OCI-LY3 (cell line): ENCODE measurements at regions not wholly inside any gene's neighbourhood (a gene's known extent, or its start where the extent isn't known, plus 50 kb on each side); places are given as distances from the start of the nearest gene placed in this dataset.

Source experiments
- H2AFZ ChIP-seq: fragments of 200-600, 300-600 bp; shearing (Covaris generic); 2 replicates; pipeline ENCODE4 v1.6.0; 2014; ENCODE audit warnings: antibody characterized with exemption, low read depth, low read length
- H3K27ac ChIP-seq: fragments of 200-600, 300-600 bp; sonication (generic); 2 replicates; pipeline ENCODE4 v1.5.1; 2014; ENCODE audit warnings: mild to moderate bottlenecking, low read length, moderate library complexity, mixed read lengths
- H3K27me3 ChIP-seq: fragments of 200-600, 300-600 bp; sonication (generic); 2 replicates; pipeline ENCODE4 v1.6.1; 2014; ENCODE audit warnings: low read depth, low read length, mixed read lengths
- H3K36me3 ChIP-seq: fragments of 200-600, 300-600 bp; sonication (generic); replicated peaks from 2 replicates; pipeline ENCODE3; 2014; ENCODE audit warnings: low read depth, low read length, mixed read lengths
- H3K4me1 ChIP-seq: fragments of 300-600, 200-600 bp; sonication (generic); 2 replicates; pipeline ENCODE4 v1.6.1; 2014; ENCODE audit warnings: low read length, mixed read lengths
- H3K4me2 ChIP-seq: fragments of 200-600, 300-600 bp; sonication (generic); 2 replicates; pipeline ENCODE4 v1.6.1; 2014; ENCODE audit warnings: low read length, mixed read lengths
- H3K4me3 ChIP-seq: fragments of 300-600, 200-600 bp; sonication (generic); 2 replicates; pipeline ENCODE4 v1.5.1; 2014; ENCODE audit warnings: antibody characterized with exemption, mild to moderate bottlenecking, low read length, moderate library complexity
- H3K79me2 ChIP-seq: fragments of 300-600, 200-600 bp; shearing (Covaris generic); 2 replicates; pipeline ENCODE4 v1.6.1; 2014; ENCODE audit warnings: mild to moderate bottlenecking, low read length, mixed read lengths
- H3K9ac ChIP-seq: fragments of 300-600, 200-600 bp; shearing (Covaris generic); 2 replicates; pipeline ENCODE4 v1.6.0; 2014; ENCODE audit warnings: mild to moderate bottlenecking, low read length, moderate library complexity
- H3K9me3 ChIP-seq: fragments of 200-600, 300-600 bp; shearing (Covaris generic); 2 replicates; pipeline ENCODE4 v1.6.1; 2014; ENCODE audit warnings: low read length, mixed read lengths; ENCODE audit not compliant: insufficient read depth
- H4K20me1 ChIP-seq: fragments of 200-600, 300-600 bp; sonication (generic); 2 replicates; pipeline ENCODE4 v1.6.1; 2016; ENCODE audit warnings: low read length, mixed read lengths; ENCODE audit not compliant: insufficient read depth
- EZH2phosphoT487 ChIP-seq: fragments of 200-600 bp; shearing (Covaris generic); IDR thresholded peaks from 2 replicates; pipeline ENCODE4 v1.6.1; 2018; ENCODE audit warnings: antibody characterized with exemption, mixed run types, low read depth
- TF ChIP-seq, protein P1 (sequence below): fragments of 200-600, 300-600 bp; sonication (generic); IDR thresholded peaks from 2 replicates; pipeline ENCODE4 v1.5.1; 2014; ENCODE audit warnings: antibody characterized with exemption, low read length, low read depth

DNA sequence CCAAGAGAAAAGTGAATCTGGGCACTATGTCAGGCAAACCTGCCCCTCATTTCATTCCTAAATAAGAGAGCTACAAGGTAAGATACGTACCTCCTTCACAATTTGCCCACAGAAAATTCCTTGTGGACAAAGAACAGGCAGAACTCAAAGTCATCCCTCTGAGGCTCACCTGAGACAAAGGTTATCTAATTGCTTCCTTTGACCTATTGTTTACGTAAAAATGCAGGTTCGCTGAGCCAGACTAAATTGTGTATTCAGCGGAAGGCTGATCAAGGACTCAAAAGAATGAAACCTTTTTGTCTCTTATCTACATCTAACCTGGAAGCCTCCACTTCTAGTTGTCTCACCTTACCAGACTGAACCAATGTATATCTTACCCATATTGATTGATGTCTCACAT is 213.3 kb downstream of the POSTN start:
- H3K9me3 ChIP-seq = no peaks in the 10 kb centered on the region
- no peak for TF ChIP-seq EZH2phosphoT487
- TF ChIP-seq, protein P1, sequence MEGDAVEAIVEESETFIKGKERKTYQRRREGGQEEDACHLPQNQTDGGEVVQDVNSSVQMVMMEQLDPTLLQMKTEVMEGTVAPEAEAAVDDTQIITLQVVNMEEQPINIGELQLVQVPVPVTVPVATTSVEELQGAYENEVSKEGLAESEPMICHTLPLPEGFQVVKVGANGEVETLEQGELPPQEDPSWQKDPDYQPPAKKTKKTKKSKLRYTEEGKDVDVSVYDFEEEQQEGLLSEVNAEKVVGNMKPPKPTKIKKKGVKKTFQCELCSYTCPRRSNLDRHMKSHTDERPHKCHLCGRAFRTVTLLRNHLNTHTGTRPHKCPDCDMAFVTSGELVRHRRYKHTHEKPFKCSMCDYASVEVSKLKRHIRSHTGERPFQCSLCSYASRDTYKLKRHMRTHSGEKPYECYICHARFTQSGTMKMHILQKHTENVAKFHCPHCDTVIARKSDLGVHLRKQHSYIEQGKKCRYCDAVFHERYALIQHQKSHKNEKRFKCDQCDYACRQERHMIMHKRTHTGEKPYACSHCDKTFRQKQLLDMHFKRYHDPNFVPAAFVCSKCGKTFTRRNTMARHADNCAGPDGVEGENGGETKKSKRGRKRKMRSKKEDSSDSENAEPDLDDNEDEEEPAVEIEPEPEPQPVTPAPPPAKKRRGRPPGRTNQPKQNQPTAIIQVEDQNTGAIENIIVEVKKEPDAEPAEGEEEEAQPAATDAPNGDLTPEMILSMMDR = no peak
- H3K27ac ChIP-seq = no peak overlapping the region
- no peak overlapping the region for H3K4me3 ChIP-seq
- no peak overlapping the region for H3K4me2 ChIP-seq
- H3K9ac ChIP-seq = no peak overlapping the region
- no peaks in the 10 kb centered on the region for H3K36me3 ChIP-seq
- H4K20me1 ChIP-seq = no peaks in the 10 kb centered on the region; the same call in 1 of the 2 replicates
- no peaks in the 10 kb centered on the region for H3K79me2 ChIP-seq
- H2AFZ ChIP-seq = no peak overlapping the region
- no peaks in the 10 kb centered on the region for H3K4me1 ChIP-seq
- no peaks in the 10 kb centered on the region for H3K27me3 ChIP-seq

DNA sequence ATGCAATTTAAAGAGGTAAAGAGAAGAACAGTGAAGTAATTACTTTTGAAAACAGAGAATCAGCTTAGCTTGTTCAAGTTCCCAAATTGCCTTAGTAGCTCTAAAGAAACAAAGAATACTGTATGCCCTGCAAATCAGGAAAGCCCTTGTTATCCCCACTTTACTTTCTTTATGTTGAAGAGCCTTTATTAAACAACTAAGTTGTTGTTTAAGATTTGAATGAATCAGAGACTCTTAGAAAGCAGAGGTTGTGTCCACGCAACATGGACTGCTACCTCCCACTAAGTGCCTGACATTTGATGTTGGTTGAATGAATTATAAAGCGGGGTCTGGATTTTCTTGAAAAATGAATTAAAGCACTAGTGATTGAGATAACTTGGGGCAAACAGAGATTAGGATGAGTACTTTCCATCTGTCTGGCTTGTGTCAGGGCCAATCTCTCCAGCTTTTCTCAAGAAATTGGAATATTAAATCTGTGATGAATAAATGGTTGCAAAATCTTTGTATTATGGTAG is 214.7 kb downstream of the POSTN start:
- no peaks in the 10 kb centered on the region for H3K9me3 ChIP-seq
- H3K79me2 ChIP-seq = no peaks in the 10 kb centered on the region
- no peak overlapping the region for H3K4me2 ChIP-seq
- no peaks in the 10 kb centered on the region for H3K36me3 ChIP-seq
- TF ChIP-seq, protein P1 = no peak
- TF ChIP-seq EZH2phosphoT487 = no peak
- no peaks in the 10 kb centered on the region for H3K27me3 ChIP-seq
- no peaks in the 10 kb centered on the region; the same call in 1 of the 2 replicates for H4K20me1 ChIP-seq
- H2AFZ ChIP-seq = no peak overlapping the region
- H3K27ac ChIP-seq = no peak overlapping the region
- H3K9ac ChIP-seq = no peak overlapping the region
- no peak overlapping the region for H3K4me3 ChIP-seq
- no peaks in the 10 kb centered on the region for H3K4me1 ChIP-seq

DNA sequence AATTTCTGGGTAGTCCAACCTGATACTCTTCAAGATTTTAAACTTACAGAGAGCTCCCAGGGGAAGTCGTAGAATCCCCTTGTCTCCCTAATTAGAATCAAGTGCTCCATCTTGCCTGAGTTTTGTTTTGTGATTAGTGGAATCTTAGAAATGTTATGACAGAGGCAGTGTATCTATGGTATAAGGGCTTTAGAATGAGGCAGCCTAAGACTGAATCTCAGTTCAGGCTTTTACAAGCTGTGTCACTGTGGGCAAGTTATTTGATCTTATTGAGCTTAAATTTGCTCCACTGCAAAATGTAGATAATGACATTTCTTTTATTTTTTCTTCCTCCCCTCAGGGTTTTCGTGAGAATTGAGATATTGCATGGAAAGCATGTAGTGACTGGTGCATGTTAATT is 215.5 kb downstream of the POSTN start:
- Histone ChIP-seq H3K27me3 (no peaks in the 10 kb centered on the region), H3K27ac (no peak overlapping the region), H2AFZ (no peak overlapping the region), H3K36me3 (no peaks in the 10 kb centered on the region), H4K20me1 (no peaks in the 10 kb centered on the region; the same call in 1 of the 2 replicates), H3K79me2 (no peaks in the 10 kb centered on the region), H3K4me2 (no peak overlapping the region), H3K4me3 (no peak overlapping the region), H3K9ac (no peak overlapping the region), H3K9me3 (no peaks in the 10 kb centered on the region), H3K4me1 (no peaks in the 10 kb centered on the region)
- no peak for TF ChIP-seq EZH2phosphoT487
- TF ChIP-seq, protein P1 = no peak

DNA sequence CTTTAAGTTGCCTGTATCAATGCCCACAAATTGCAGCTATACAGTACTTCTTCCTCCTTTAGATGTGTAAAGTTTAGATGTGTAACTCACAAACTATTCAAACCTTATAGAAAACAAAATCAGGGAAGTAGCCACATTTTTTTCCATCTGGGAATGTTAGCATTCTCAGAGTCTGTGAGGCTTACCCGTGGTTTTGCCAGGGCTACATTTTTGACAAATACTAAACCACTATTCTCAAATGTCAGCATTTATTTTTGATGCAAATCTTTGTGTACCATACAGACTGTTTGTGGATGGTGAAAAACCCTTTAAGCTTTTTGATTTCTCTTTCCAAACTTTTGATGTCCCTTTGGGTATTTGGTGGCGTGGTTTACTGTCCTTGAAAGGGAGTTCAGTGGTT is 216.4 kb downstream of the POSTN start:
- no peaks in the 10 kb centered on the region for H3K36me3 ChIP-seq
- no peaks in the 10 kb centered on the region for H3K4me1 ChIP-seq
- H4K20me1 ChIP-seq = no peaks in the 10 kb centered on the region; the same call in 1 of the 2 replicates
- H3K9me3 ChIP-seq = no peaks in the 10 kb centered on the region
- H2AFZ ChIP-seq = no peak overlapping the region
- no peaks in the 10 kb centered on the region for H3K27me3 ChIP-seq
- H3K79me2 ChIP-seq = no peaks in the 10 kb centered on the region
- H3K4me2 ChIP-seq = no peak overlapping the region
- TF ChIP-seq, protein P1 = no peak
- no peak for TF ChIP-seq EZH2phosphoT487
- no peak overlapping the region for H3K27ac ChIP-seq
- no peak overlapping the region for H3K9ac ChIP-seq
- H3K4me3 ChIP-seq = no peak overlapping the region
